Skin of body (tissue), 1 donor: ENCODE measurements at regions not wholly inside any gene's neighbourhood (a gene's known extent, or its start where the extent isn't known, plus 50 kb on each side); places are given as distances from the start of the nearest gene placed in this dataset.
"Not testable (repeated sequence)": the region's sequence is repeated elsewhere in the genome, so short reads cannot be mapped to it uniquely, and the experiment has no call there.

Experiments used
- DNase-seq: peaks from one replicate; lab custom pipeline; 2025; lab: John Stamatoyannopoulos, UW

GRCh38 chr3:21979706-21980105 lies 228.7 kb upstream of the ZNF385D start:
- no peak for DNase-seq

- peak; percentile 38 for DNase-seq
Measured at GRCh38 chr3:21989341-21990042, 238.5 kb upstream of the ZNF385D start.

GRCh38 chr3:21991061-21991460 lies 240.1 kb upstream of the ZNF385D start:
- DNase-seq, result peak; percentile 32

GRCh38 chr3:21995079-21995607 lies 244.1 kb upstream of the ZNF385D start:
- no peak for DNase-seq

- DNase-seq, result no peak
Measured at GRCh38 chr3:22007368-22007767, 256.4 kb upstream of the ZNF385D start.

- no peak for DNase-seq
Measured at GRCh38 chr3:22010997-22011396, 260.0 kb upstream of the ZNF385D start.

- no peak for DNase-seq
Measured at GRCh38 chr3:22012471-22012870, 261.5 kb upstream of the ZNF385D start.

GRCh38 chr3:22013641-22014040 lies 262.6 kb upstream of the ZNF385D start:
- DNase-seq, result no peak

- DNase-seq, result no peak
Measured at GRCh38 chr3:22016197-22016596, 265.2 kb upstream of the ZNF385D start.

GRCh38 chr3:22024638-22025037 lies 273.6 kb upstream of the ZNF385D start:
- not testable (repeated sequence) for DNase-seq

- no peak for DNase-seq
Measured at GRCh38 chr3:22029480-22029879, 278.5 kb upstream of the ZNF385D start.

- DNase-seq, result no peak
Measured at GRCh38 chr3:22039161-22039560, 288.2 kb upstream of the ZNF385D start.

GRCh38 chr3:22040150-22040549 lies 289.1 kb upstream of the ZNF385D start:
- no peak for DNase-seq

GRCh38 chr3:22045882-22046281 lies 294.9 kb upstream of the ZNF385D start:
- no peak for DNase-seq

- DNase-seq, result no peak
Measured at GRCh38 chr3:22063500-22063899, 312.5 kb upstream of the ZNF385D start.

- DNase-seq, result no peak
Measured at GRCh38 chr3:22068619-22069018, 317.6 kb upstream of the ZNF385D start.

GRCh38 chr3:22088204-22088603 lies 337.2 kb upstream of the ZNF385D start:
- DNase-seq, result no peak

- no peak for DNase-seq
Measured at GRCh38 chr3:22089284-22089683, 338.3 kb upstream of the ZNF385D start.

GRCh38 chr3:22091329-22091728 lies 340.3 kb upstream of the ZNF385D start:
- no peak for DNase-seq

GRCh38 chr3:22098021-22098420 lies 347.0 kb upstream of the ZNF385D start:
- no peak for DNase-seq

GRCh38 chr3:22101351-22101750 lies 350.3 kb upstream of the ZNF385D start:
- no peak for DNase-seq

GRCh38 chr3:22101811-22102210 lies 350.8 kb upstream of the ZNF385D start:
- DNase-seq, result no peak

GRCh38 chr3:22103423-22103822 lies 352.4 kb upstream of the ZNF385D start:
- DNase-seq, result no peak
